ENCODE measurements at regions not wholly inside any gene's neighbourhood (a gene's known extent, or its start where the extent isn't known, plus 50 kb on each side); places are given as distances from the start of the nearest gene placed in this dataset.

DNA sequence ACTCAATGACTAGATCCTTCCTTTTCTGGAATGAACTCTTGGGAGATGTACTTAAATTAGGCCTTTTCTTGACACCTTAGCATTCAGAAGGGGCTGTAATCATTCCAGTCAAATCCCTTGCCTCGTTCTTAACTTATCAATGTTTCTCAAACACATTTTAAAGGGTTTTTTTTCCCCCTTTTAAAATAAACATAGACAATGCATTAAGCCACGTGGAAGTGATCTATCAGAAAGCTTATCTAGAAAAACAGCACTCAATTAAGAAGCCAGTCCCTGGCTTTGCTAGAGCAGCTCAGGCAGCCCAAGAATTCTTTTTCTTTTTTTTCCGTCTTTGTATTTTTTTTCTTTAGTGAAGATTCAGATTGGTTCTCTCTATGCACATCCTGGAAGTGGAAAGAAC lies 118.2 kb downstream of the PCDH7 start:
- TF ChIP-seq POLR2AphosphoS5 (IDR thresholded peaks at IDR 0.05) (no peak), POLR2A (IDR thresholded peaks at IDR 0.05) (no peak), EP300 (IDR thresholded peaks at IDR 0.05) (no peak)
- TF ChIP-seq, protein P1, sequence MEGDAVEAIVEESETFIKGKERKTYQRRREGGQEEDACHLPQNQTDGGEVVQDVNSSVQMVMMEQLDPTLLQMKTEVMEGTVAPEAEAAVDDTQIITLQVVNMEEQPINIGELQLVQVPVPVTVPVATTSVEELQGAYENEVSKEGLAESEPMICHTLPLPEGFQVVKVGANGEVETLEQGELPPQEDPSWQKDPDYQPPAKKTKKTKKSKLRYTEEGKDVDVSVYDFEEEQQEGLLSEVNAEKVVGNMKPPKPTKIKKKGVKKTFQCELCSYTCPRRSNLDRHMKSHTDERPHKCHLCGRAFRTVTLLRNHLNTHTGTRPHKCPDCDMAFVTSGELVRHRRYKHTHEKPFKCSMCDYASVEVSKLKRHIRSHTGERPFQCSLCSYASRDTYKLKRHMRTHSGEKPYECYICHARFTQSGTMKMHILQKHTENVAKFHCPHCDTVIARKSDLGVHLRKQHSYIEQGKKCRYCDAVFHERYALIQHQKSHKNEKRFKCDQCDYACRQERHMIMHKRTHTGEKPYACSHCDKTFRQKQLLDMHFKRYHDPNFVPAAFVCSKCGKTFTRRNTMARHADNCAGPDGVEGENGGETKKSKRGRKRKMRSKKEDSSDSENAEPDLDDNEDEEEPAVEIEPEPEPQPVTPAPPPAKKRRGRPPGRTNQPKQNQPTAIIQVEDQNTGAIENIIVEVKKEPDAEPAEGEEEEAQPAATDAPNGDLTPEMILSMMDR (IDR thresholded peaks at IDR 0.05) = no peak

Measured in stomach (tissue), 4 donors.